OCI-LY1 (cell line): ENCODE measurements at regions not wholly inside any gene's neighbourhood (a gene's known extent, or its start where the extent isn't known, plus 50 kb on each side); places are given as distances from the start of the nearest gene placed in this dataset.

ENCODE experiments used
- H2AFZ ChIP-seq: fragments of 200-600 bp; sonication (generic), shearing (Covaris generic); 2 replicates; pipeline ENCODE4 v1.6.0; 2014; ENCODE audit warnings: antibody characterized with exemption, mild to moderate bottlenecking, low read length
- H3F3A ChIP-seq: fragments of 200-600 bp; sonication (generic), shearing (Covaris generic); 2 replicates; pipeline ENCODE4 v1.6.0; 2014; ENCODE audit warnings: mild to moderate bottlenecking, antibody characterized with exemption, low read length, moderate library complexity; ENCODE audit not compliant: insufficient read depth
- H3K27ac ChIP-seq: fragments of 200-600 bp; sonication (generic); 2 replicates; pipeline ENCODE4 v1.5.1; 2014; ENCODE audit warnings: low read length, mixed run types, mild to moderate bottlenecking, low read depth; ENCODE audit not compliant: poor library complexity, severe bottlenecking
- H3K27me3 ChIP-seq: fragments of 200-600 bp; sonication (generic); 2 replicates; pipeline ENCODE4 v1.6.0; 2014; ENCODE audit warnings: antibody characterized with exemption, mild to moderate bottlenecking, low read length, moderate library complexity; ENCODE audit not compliant: insufficient read depth
- H3K36me3 ChIP-seq: fragments of 200-600 bp; sonication (generic); 2 replicates; pipeline ENCODE4 v1.6.1; 2014; ENCODE audit warnings: mild to moderate bottlenecking, antibody characterized with exemption, low read length, moderate library complexity, mixed read lengths; ENCODE audit not compliant: insufficient read depth
- H3K4me1 ChIP-seq: fragments of 200-600 bp; sonication (generic); 2 replicates; pipeline ENCODE4 v1.5.1; 2014; ENCODE audit warnings: mild to moderate bottlenecking, low read length, moderate library complexity; ENCODE audit not compliant: insufficient read depth, severe bottlenecking
- H3K4me2 ChIP-seq: fragments of 200-600 bp; sonication (generic), shearing (Covaris generic); 2 replicates; pipeline ENCODE4 v1.6.1; 2014; ENCODE audit warnings: low read length
- H3K4me3 ChIP-seq: fragments of 200-600 bp; sonication (generic); 2 replicates; pipeline ENCODE4 v1.5.1; 2014; ENCODE audit warnings: low read length, low read depth, mild to moderate bottlenecking, mixed read lengths; ENCODE audit not compliant: poor library complexity, severe bottlenecking
- H3K79me2 ChIP-seq: fragments of 200-600 bp; shearing (Covaris generic); 2 replicates; pipeline ENCODE4 v1.6.1; 2016; ENCODE audit warnings: mixed run types, low read length, mixed read lengths; ENCODE audit not compliant: insufficient read depth
- H3K9ac ChIP-seq: fragments of 200-600 bp; sonication (generic), shearing (Covaris generic); 2 replicates; pipeline ENCODE4 v1.6.1; 2014; ENCODE audit warnings: mild to moderate bottlenecking, low read length, mixed read lengths
- H3K9me2 ChIP-seq: fragments of 200-600 bp; sonication (generic), shearing (Covaris generic); 2 replicates; pipeline ENCODE4 v1.6.1; 2014; ENCODE audit warnings: low read depth, mild to moderate bottlenecking, low read length, mixed read lengths
- H3K9me3 ChIP-seq: fragments of 200-600 bp; shearing (Covaris generic); 2 replicates; pipeline ENCODE4 v1.6.1; 2014; ENCODE audit warnings: low read length, mixed read lengths
- H4K20me1 ChIP-seq: fragments of 200-600 bp; sonication (generic), shearing (Covaris generic); 2 replicates; pipeline ENCODE4 v1.6.0; 2016; ENCODE audit warnings: mild to moderate bottlenecking, low read length; ENCODE audit not compliant: insufficient read depth
- CTCF ChIP-seq: fragments of 200-600 bp; sonication (generic), shearing (Covaris generic); IDR thresholded peaks from 2 replicates; pipeline ENCODE4 v1.5.1; 2017; ENCODE audit warnings: mild to moderate bottlenecking, antibody characterized with exemption, low read length, moderate library complexity, mixed read lengths
- EZH2 ChIP-seq: fragments of 200-600 bp; sonication (generic), shearing (Covaris generic); IDR thresholded peaks from 2 replicates; pipeline ENCODE4 v1.8.0; 2017; ENCODE audit warnings: borderline replicate concordance, mixed run types, mild to moderate bottlenecking, antibody characterized with exemption, low read length, moderate library complexity, mixed read lengths

GRCh38 chr10:2978574-2979273 lies 88.6 kb upstream of the PFKP start:
- no peaks in the 10 kb centered on the region for H3K9me2 ChIP-seq
- H3K27me3 ChIP-seq, result no peaks in the 10 kb centered on the region
- no peaks in the 10 kb centered on the region for H3K4me1 ChIP-seq
- no peak overlapping the region for H3K27ac ChIP-seq
- no peak overlapping the region for H3K4me3 ChIP-seq
- no peaks in the 10 kb centered on the region for H4K20me1 ChIP-seq
- H3K9ac ChIP-seq, result no peak overlapping the region
- no peak overlapping the region for H3K4me2 ChIP-seq
- H3K36me3 ChIP-seq, result no peaks in the 10 kb centered on the region
- H3F3A ChIP-seq, result no peaks in the 10 kb centered on the region
- no peak for TF ChIP-seq CTCF
- no peak for TF ChIP-seq EZH2
- no peaks in the 10 kb centered on the region for H3K9me3 ChIP-seq
- no peak overlapping the region for H2AFZ ChIP-seq
- no peaks in the 10 kb centered on the region for H3K79me2 ChIP-seq

- H3K27me3 ChIP-seq, result no peaks in the 10 kb centered on the region
- TF ChIP-seq CTCF (peak; percentile 20; the same call in 1 of the 2 replicates), EZH2 (no peak)
- no peaks in the 10 kb centered on the region for H4K20me1 ChIP-seq
- no peak overlapping the region for H3K4me2 ChIP-seq
- H3F3A ChIP-seq, result no peaks in the 10 kb centered on the region
- no peaks in the 10 kb centered on the region for H3K79me2 ChIP-seq
- no peaks in the 10 kb centered on the region for H3K4me1 ChIP-seq
- no peak overlapping the region for H2AFZ ChIP-seq
- no peaks in the 10 kb centered on the region for H3K36me3 ChIP-seq
- H3K27ac ChIP-seq, result no peak overlapping the region
- H3K9me3 ChIP-seq, result no peaks in the 10 kb centered on the region
- H3K9me2 ChIP-seq, result no peaks in the 10 kb centered on the region
- H3K4me3 ChIP-seq, result no peak overlapping the region
- H3K9ac ChIP-seq, result no peak overlapping the region
These were observed 89.2 kb upstream of the PFKP start for GRCh38 chr10:2978111-2978510.

GRCh38 chr10:2974503-2975207 lies 92.7 kb upstream of the PFKP start:
- H3K27ac ChIP-seq, result no peak overlapping the region
- no peaks in the 10 kb centered on the region for H3K9me2 ChIP-seq
- no peak overlapping the region for H3K4me3 ChIP-seq
- no peak overlapping the region for H3K4me2 ChIP-seq
- H2AFZ ChIP-seq, result no peak overlapping the region
- no peaks in the 10 kb centered on the region for H3K27me3 ChIP-seq
- H3K36me3 ChIP-seq, result no peaks in the 10 kb centered on the region
- H3F3A ChIP-seq, result no peaks in the 10 kb centered on the region
- no peaks in the 10 kb centered on the region for H4K20me1 ChIP-seq
- no peaks in the 10 kb centered on the region for H3K79me2 ChIP-seq
- no peaks in the 10 kb centered on the region for H3K9me3 ChIP-seq
- TF ChIP-seq EZH2 (no peak), CTCF (no peak)
- no peak overlapping the region for H3K9ac ChIP-seq
- no peaks in the 10 kb centered on the region for H3K4me1 ChIP-seq
